ENCODE measurements at regions not wholly inside any gene's neighbourhood (a gene's known extent, or its start where the extent isn't known, plus 50 kb on each side); places are given as distances from the start of the nearest gene placed in this dataset.

GRCh38 chrX:2608638-2609430, 82.3 kb upstream of the CD99 start:
- TF ChIP-seq POLR2A (IDR thresholded peaks at IDR 0.05; ENCODE audit: low read length): no peak
- TF ChIP-seq GATA1 (IDR thresholded peaks at IDR 0.05; ENCODE audit: low read depth, low read length): no peak
